Lung microvascular endothelial cell (primary cell): ENCODE measurements at regions not wholly inside any gene's neighbourhood (a gene's known extent, or its start where the extent isn't known, plus 50 kb on each side); places are given as distances from the start of the nearest gene placed in this dataset.
A peak's percentile ranks its signal among the peaks of the same experiment; 100 is the strongest.
"Not testable (repeated sequence)": the region's sequence is repeated elsewhere in the genome, so short reads cannot be mapped to it uniquely, and the experiment has no call there.

Source experiments
- DNase-seq, 2 donors: peaks; one replicate each; pipeline versions ENCODE4 v3.0.0 to v3.0.0-alpha.2; 2010; ENCODE audit warnings: low read depth in 2 of 2

GRCh38 chr2:122750095-122750494 is 994.6 kb downstream of the TSN start:
- no peak for DNase-seq

DNA sequence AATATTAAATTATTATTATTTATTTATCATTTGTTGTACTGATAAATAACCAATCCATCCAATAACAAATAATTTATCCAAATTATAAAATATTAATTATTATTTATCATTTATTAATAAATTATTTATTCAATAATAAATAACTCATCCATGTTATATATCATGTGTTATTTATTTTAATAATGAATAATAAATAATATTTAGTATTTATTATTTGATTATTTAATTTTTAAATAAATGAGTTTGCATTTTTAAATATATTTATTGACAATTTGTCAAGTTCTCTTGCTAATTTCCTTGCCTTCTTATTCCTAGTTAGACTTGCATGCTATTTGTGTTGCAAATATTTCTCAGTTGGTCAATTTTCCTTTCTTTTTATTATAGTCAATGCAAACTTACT is 995.4 kb downstream of the TSN start:
- DNase-seq = no peak

DNA sequence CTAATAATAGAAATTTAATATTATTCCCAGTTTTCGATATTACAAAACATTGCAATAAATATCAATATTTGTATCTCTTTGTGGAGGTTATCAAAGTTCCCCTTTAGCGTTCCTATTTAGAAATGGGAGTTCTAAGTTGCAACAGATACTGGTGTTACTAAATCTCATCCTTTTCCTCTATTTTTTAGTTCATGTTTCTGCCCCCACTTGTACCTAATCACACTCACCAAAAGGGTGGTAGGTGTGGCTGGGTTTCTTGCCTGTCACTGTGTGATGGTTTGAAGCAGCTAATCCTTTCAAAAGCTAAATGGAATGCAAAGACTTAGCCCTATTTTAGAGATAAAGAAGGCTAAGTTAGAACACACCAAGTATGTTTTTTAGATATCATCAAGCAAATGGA is 997.9 kb downstream of the TSN start:
- no peak for DNase-seq

DNA sequence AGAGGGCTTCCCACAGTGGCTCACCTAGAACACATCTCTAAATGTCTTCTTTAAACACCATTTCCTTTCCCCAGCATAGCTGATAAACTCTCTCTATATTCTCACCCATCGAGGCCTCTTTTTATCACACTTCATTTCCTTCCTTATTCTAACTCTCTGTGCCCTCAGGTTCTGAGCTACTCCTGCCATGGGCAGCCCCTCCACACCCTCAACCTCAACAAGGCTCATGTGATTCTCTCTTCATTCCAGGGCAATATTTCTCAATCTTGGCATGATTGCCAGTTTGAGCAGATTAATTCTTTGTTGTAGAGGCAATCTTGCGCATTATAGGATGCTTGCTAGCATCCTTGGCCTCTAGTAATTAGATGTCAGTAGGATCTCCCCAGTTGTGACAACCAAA is 999.1 kb downstream of the TSN start:
- DNase-seq = no peak

DNA sequence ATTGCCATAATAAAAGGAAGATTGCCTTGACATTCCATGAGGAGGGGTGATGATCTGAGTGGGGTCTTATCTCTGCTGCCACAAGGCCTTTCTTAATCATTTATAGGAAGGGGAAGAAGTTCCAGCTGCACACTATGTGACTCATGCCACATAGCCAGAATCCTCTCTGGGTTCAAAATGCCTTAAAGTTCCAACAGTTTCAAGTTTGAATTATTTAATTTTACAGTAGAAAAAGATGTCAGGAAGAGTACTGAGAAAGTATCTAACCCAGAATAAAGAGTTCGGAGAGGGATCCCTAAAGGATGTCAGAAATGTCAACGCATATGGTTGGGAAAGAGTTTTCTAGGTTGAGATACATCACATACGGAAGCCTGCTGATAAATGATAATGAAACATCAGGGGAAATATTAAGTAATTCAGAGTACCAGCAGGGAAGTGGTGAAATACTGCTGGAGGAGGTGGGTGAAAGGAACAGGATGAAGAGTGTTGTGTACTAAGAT is 999.9 kb downstream of the TSN start:
- DNase-seq = no peak

GRCh38 chr2:122758967-122759366 is 1003.5 kb downstream of the TSN start:
- DNase-seq = no peak

GRCh38 chr2:122764014-122764413 is 1008.6 kb downstream of the TSN start:
- no peak for DNase-seq

GRCh38 chr2:122780251-122780650 is 1024.8 kb downstream of the TSN start:
- DNase-seq = no peak

GRCh38 chr2:122794100-122794499 is 1038.6 kb downstream of the TSN start:
- DNase-seq = no peak

DNA sequence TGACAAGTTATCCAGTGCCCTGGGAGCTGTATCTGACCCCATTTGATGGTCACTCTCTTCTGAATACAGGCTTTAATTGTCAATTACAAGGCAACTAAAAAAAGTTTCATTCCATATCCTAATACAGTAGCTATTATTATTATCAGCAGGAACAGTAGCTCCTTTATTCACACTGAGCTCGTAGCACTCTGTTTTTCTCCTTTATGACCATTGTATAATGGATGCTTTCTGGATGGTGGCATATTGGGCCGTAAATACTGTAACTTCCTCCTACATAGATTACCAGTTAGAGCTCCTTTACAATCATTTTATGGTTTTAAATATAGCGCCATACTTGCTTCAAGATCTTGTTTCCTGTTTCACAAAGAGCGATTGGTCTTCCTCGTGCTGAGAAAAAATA is 1040.3 kb downstream of the TSN start:
- DNase-seq = no peak

- no peak for DNase-seq
These were observed 1043.9 kb downstream of the TSN start for GRCh38 chr2:122799391-122799790.

DNA sequence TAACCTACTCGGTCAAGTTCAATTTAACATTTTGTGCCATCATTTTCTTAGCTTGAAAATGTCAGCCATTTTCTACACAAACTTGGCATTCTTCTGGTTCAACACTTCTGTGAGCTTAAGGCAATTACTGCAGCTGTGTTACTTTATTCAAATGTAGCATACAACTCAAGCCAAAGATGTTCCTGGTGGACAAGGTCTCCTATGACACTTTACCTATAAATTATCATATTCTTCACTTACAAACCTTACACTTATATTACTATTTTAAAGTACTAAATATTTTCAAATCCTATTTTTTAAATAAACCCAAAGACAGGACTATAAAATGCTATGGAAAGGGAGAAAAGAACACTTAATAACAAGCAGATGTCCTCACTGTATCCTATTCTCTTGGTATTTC is 1045.3 kb downstream of the TSN start:
- no peak for DNase-seq

DNA sequence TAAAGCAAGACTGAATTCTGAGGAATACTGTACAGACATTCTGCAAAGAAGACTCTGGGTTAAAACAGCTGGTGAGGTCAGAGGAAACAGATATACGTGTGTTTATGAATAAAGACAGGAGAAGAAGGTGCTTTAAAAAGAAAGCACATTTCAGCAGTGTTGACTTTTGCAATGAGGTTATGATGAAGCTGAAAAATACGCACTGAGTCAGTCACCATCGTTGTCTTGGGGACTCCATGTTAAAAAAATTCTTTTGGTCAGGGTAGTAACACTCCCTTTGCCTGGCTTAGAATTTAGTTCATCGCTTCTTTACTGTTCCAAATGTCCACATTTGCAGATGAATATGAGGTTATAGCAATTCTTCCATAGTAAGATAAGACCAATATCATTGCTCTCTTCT is 1049.0 kb downstream of the TSN start:
- DNase-seq = no peak

GRCh38 chr2:122805346-122805745 is 1049.9 kb downstream of the TSN start:
- no peak for DNase-seq

- DNase-seq = no peak
These were observed 1053.0 kb downstream of the TSN start for GRCh38 chr2:122808286-122808969.

DNA sequence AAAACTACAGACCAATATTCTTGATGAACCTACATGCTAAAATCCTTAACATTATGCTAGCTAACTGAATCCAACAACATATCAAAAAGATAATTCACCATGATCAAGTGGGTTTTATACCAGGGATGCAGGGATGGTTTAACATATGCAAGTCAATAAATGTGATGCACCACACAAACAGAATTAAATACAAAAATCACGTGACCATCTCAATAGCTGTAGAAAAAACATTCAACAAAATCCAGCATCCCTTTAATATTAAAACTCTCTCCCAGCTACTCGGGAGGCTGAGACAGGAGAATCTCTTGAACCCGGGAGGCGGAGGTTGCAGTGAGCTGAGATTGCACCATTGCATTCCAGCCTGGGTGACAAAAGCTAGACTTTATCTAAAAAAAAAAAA is 1056.8 kb downstream of the TSN start:
- not testable (repeated sequence) for DNase-seq

DNA sequence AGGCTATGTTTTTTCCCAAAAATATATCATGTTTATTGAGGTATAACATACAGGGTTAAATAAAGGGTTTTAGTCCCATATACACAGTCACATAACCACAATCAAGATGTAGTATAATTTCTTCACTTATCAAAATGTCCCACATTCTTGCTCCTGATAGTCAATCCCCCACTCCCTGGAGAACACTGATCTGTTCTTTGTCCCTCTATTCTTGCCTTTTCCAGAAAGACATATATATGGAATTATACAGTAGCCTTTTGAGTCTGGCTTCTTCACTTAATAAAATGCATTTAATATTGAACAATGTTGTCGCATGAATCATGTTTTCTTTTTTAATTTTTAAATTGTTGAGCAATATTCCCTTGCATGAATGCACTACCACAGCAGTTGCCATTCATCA is 1059.7 kb downstream of the TSN start:
- no peak for DNase-seq

GRCh38 chr2:122816803-122817202 is 1061.4 kb downstream of the TSN start:
- DNase-seq = no peak

DNA sequence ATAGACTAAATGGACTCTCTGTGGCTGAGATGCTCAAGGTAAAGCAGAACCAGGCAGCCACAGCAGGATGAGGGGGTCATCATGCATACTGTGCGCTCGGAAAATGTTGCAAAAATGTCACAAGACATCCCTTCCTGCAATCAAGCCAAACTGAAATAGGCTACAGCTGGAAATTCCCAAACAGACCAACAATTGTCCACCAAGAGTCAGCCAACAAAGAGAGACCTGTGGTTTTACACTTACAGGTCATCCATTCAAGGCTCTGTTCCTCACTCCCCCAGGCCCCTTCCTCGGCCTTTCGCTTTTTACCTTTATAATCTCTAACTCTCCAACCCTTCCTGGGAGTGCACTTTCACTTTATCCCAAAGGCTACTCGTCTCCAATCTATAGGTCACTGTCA is 1066.9 kb downstream of the TSN start:
- DNase-seq = peak in 1 of 2 donors; percentile 31

- DNase-seq = no peak
These were observed 1074.7 kb downstream of the TSN start for GRCh38 chr2:122830157-122830556.

GRCh38 chr2:122831649-122832048 is 1076.2 kb downstream of the TSN start:
- DNase-seq = no peak

- no peak for DNase-seq
These were observed 1088.1 kb downstream of the TSN start for GRCh38 chr2:122843503-122843902.

- peak in 1 of 2 donors; percentile 50 for DNase-seq
These were observed 1095.7 kb downstream of the TSN start for GRCh38 chr2:122851161-122851560.

DNA sequence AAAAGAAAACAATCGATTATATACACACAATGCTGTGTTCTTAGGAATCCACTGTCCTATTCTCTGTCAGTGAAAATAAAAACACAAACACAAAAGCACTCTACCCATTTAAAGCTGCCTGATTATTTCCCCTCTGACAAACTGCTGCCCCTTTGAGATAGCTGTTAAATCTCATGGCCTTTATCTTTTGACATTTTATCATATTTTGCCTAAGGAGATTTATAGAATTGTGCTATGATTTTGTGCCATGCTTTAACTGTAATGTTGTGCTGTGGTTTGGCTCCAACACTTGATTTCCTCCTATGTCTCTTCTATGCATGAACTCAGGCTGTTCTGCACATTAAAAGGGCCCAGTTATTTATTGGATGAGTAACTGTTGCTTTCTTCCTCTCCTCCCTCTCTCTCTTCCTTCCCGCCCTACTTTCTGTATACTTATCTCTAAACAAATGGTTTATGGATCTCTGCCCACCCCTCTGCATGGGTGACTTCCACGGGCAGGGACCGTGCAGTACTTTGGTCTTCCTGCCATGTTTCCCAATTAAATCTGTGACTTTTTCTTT is 1096.6 kb downstream of the TSN start:
- DNase-seq = no peak
